H9 (cell line): ENCODE measurements at regions not wholly inside any gene's neighbourhood (a gene's known extent, or its start where the extent isn't known, plus 50 kb on each side); places are given as distances from the start of the nearest gene placed in this dataset.
A peak's percentile ranks its signal among the peaks of the same experiment; 100 is the strongest.

Source experiments
- DNase-seq: peaks from one replicate; pipeline ENCODE4 v3.0.0-alpha.2; 2017
- H2AFZ ChIP-seq: one replicate; pipeline ENCODE4 v1.6.1; 2013; ENCODE audit warnings: mild to moderate bottlenecking, low read length, control low read depth, moderate library complexity
- H2AK5ac ChIP-seq: 2 replicates; pipeline ENCODE4 v1.6.1; 2013; ENCODE audit warnings: low read length, control low read depth, mixed read lengths; ENCODE audit not compliant: insufficient read length
- H2BK120ac ChIP-seq: one replicate; pipeline ENCODE4 v1.6.1; 2013; ENCODE audit warnings: low read depth, mild to moderate bottlenecking, low read length, control low read depth, inconsistent platforms; ENCODE audit not compliant: poor library complexity, severe bottlenecking
- H2BK12ac ChIP-seq: 2 replicates; pipeline ENCODE4 v1.6.1; 2013; ENCODE audit warnings: low read length, control low read depth, mixed read lengths, low read depth; ENCODE audit not compliant: insufficient read length
- H2BK15ac ChIP-seq: 2 replicates; pipeline ENCODE4 v1.6.1; 2013; ENCODE audit warnings: low read depth, low read length, control low read depth
- H2BK20ac ChIP-seq: one replicate; pipeline ENCODE4 v1.6.1; 2013; ENCODE audit warnings: low read depth, mild to moderate bottlenecking, low read length, control low read depth, inconsistent platforms; ENCODE audit not compliant: poor library complexity, severe bottlenecking
- H2BK5ac ChIP-seq: 2 replicates; pipeline ENCODE4 v1.6.1; 2013; ENCODE audit warnings: low read length, control low read depth, mixed read lengths; ENCODE audit not compliant: insufficient read length
- H3K14ac ChIP-seq: 2 replicates; pipeline ENCODE4 v1.6.1; 2013; ENCODE audit warnings: low read length, control low read depth; ENCODE audit not compliant: insufficient read depth
- H3K18ac ChIP-seq: 2 replicates; pipeline ENCODE4 v1.6.1; 2013; ENCODE audit warnings: low read depth, mild to moderate bottlenecking, mixed read lengths, low read length, control low read depth; ENCODE audit not compliant: insufficient read length
- H3K23ac ChIP-seq: 2 replicates; pipeline ENCODE4 v1.6.1; 2013; ENCODE audit warnings: low read length, control low read depth, mixed read lengths, low read depth; ENCODE audit not compliant: insufficient read length
- H3K23me2 ChIP-seq: 2 replicates; pipeline ENCODE4 v1.6.1; 2013; ENCODE audit warnings: low read depth, mild to moderate bottlenecking, mixed read lengths, low read length, control low read depth; ENCODE audit not compliant: insufficient read length, poor library complexity, severe bottlenecking
- H3K27ac ChIP-seq: 2 replicates; pipeline ENCODE4 v1.5.1; 2013; ENCODE audit warnings: low read length, control low read depth, mixed read lengths, low read depth; ENCODE audit not compliant: insufficient read length
- H3K27me3 ChIP-seq: 2 replicates; pipeline ENCODE4 v1.6.1; 2013; ENCODE audit warnings: low read length, control low read depth, inconsistent platforms; ENCODE audit not compliant: insufficient read depth
- H3K4ac ChIP-seq: 2 replicates; pipeline ENCODE4 v1.6.1; 2013; ENCODE audit warnings: low read depth, mild to moderate bottlenecking, control low read depth, inconsistent platforms, low read length, moderate library complexity
- H3K4me1 ChIP-seq: 2 replicates; pipeline ENCODE4 v1.6.1; 2013; ENCODE audit warnings: low read length, control low read depth, inconsistent platforms; ENCODE audit not compliant: insufficient read depth
- H3K4me2 ChIP-seq: 2 replicates; pipeline ENCODE4 v1.6.1; 2013; ENCODE audit warnings: low read length, control low read depth, mixed read lengths; ENCODE audit not compliant: insufficient read length, insufficient read depth
- H3K56ac ChIP-seq: 2 replicates; pipeline ENCODE4 v1.6.1; 2013; ENCODE audit warnings: low read depth, mild to moderate bottlenecking, mixed read lengths, low read length, control low read depth; ENCODE audit not compliant: insufficient read length
- H3K79me1 ChIP-seq: 2 replicates; pipeline ENCODE4 v1.6.1; 2013; ENCODE audit warnings: low read depth, mild to moderate bottlenecking, moderate library complexity, low read length, control low read depth, inconsistent platforms; ENCODE audit not compliant: insufficient read depth, poor library complexity, severe bottlenecking
- H3K79me2 ChIP-seq: 2 replicates; pipeline ENCODE4 v1.6.1; 2013; ENCODE audit warnings: low read length, control low read depth, inconsistent platforms; ENCODE audit not compliant: insufficient read depth
- H3K9ac ChIP-seq: 2 replicates; pipeline ENCODE4 v1.6.1; 2013; ENCODE audit warnings: low read length, control low read depth, mixed read lengths; ENCODE audit not compliant: insufficient read length; ENCODE audit errors: extremely low read depth
- H3K9me3 ChIP-seq: one replicate; pipeline ENCODE4 v1.6.1; 2013; ENCODE audit warnings: low read depth, low read length, inconsistent platforms; ENCODE audit not compliant: control insufficient read depth
- H3T11ph ChIP-seq: one replicate; pipeline ENCODE4 v1.6.1; 2013; ENCODE audit warnings: mild to moderate bottlenecking, low read length, control low read depth, inconsistent platforms
- H4K20me1 ChIP-seq: one replicate; pipeline ENCODE4 v1.6.1; 2013; ENCODE audit not compliant: control insufficient read depth, insufficient read length, insufficient read depth
- H4K5ac ChIP-seq: 2 replicates; pipeline ENCODE4 v1.6.1; 2013; ENCODE audit warnings: low read depth, mild to moderate bottlenecking, mixed read lengths, low read length, control low read depth; ENCODE audit not compliant: insufficient read length
- H4K8ac ChIP-seq: replicated peaks from 2 replicates; pipeline ENCODE4 v1.6.1; 2013; ENCODE audit warnings: low read length, control low read depth, mixed read lengths, low read depth; ENCODE audit not compliant: insufficient read length
- H4K91ac ChIP-seq: 2 replicates; pipeline ENCODE4 v1.6.1; 2013; ENCODE audit warnings: low read depth, mild to moderate bottlenecking, moderate library complexity, mixed read lengths, low read length, control low read depth; ENCODE audit not compliant: insufficient read length
- H3K27ac Mint-ChIP-seq, 3 experiments: 2 replicates in 2 of 3; 3 replicates in 1 of 3; pipeline ENCODE4 v1.8.0; 2020 to 2021; ENCODE audit warnings: mixed read lengths in 3 of 3, mild to moderate bottlenecking in 1 of 3, moderate library complexity in 1 of 3
- H3K27me3 Mint-ChIP-seq: 2 replicates; pipeline ENCODE4 v1.8.0; 2021; ENCODE audit warnings: low read depth, mild to moderate bottlenecking, moderate library complexity, mixed read lengths
- H3K36me3 Mint-ChIP-seq, 3 experiments: 2 replicates in 2 of 3; 3 replicates in 1 of 3; pipeline ENCODE4 v1.8.0; 2020 to 2021; ENCODE audit warnings: low read depth in 3 of 3, mixed read lengths in 3 of 3; ENCODE audit not compliant: insufficient read depth in 1 of 3
- H3K4me1 Mint-ChIP-seq, 2 experiments: 2 replicates each; pipeline ENCODE4 v1.8.0; 2020; ENCODE audit warnings: mixed read lengths in 2 of 2
- H3K4me3 Mint-ChIP-seq, 2 experiments: 2 replicates in 1 of 2; 3 replicates in 1 of 2; pipeline ENCODE4 v1.8.0; 2020 to 2021; ENCODE audit warnings: mild to moderate bottlenecking in 2 of 2, mixed read lengths in 2 of 2, moderate library complexity in 1 of 2
- H3K9me3 Mint-ChIP-seq, 2 experiments: 2 replicates in 1 of 2; 3 replicates in 1 of 2; pipeline ENCODE4 v1.8.0; 2020; ENCODE audit warnings: mild to moderate bottlenecking in 2 of 2, mixed read lengths in 2 of 2, moderate library complexity in 1 of 2
- CTCF ChIP-seq: fragments of 200-600 bp; sonication (generic); conservative IDR thresholded peaks from 3 replicates; pipeline ENCODE4 v1.8.0; 2021; ENCODE audit warnings: antibody characterized with exemption, mild to moderate bottlenecking
- WGBS: extraction: QIAGEN DNeasy Blood & Tissue Kit; methylation state at CpG from one replicate; pipeline ENCODE4 v1.1.7; 2013; ENCODE audit warnings: missing lambda C conversion rate, low lambda C conversion rate, mixed read lengths; ENCODE audit not compliant: insufficient read length; ENCODE audit errors: extremely low coverage; 5-methylcytosine and 5-hydroxymethylcytosine counted together

DNA sequence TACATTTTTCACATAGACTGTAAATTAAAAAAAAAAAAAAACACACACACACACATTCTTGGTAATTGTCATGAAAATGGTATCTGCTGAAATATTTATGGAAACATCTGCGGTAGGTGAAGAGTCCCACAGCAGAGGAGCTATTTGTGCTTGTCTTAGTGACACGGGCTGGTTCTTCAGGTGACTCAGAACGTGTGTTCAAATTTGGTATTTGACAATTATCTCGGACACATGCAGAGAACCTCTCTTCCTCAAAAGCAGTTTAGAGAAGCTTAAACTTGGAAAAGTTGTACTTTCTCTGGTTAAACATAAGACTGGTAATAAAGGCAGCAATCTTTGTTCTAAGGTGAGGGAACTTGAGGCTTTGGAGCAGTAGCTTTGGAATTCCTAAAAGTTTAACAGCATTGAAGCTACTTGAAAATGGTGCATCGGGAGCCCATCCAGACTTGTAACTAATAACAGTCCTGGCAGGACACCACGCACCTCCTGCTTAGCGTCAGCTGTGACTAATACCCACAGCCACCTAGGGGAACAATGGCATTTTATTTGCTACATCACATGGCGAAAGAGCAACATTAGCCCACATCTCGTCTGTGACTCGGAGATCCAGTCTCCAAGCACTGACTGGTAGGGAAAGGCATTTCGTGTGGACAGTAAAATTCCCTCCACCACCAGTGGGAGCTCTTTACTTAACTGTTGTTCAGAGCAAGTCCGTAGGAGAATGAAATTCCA lies 1505.1 kb upstream of the SLC10A2 start:
- DNase-seq = peak; percentile 75
- no peaks in the 10 kb centered on the region for H3K27me3 ChIP-seq
- no peaks in the 10 kb centered on the region for H3K9me3 Mint-ChIP-seq
- no peaks in the 10 kb centered on the region for H3K79me1 ChIP-seq
- no peaks in the 10 kb centered on the region for H3K9me3 ChIP-seq
- H3K4me1 ChIP-seq = peaks cover 2% of the 10 kb centered on the region; the same call in 1 of the 2 replicates
- H4K5ac ChIP-seq = no peak overlapping the region
- H3K27me3 Mint-ChIP-seq = no peaks in the 10 kb centered on the region; the same call in 1 of the 2 replicates
- H3K14ac ChIP-seq = no peak overlapping the region
- no peak overlapping the region for H2BK20ac ChIP-seq
- no peaks in the 10 kb centered on the region for H4K20me1 ChIP-seq
- no peak overlapping the region for H2AK5ac ChIP-seq
- no peak overlapping the region for H3K4ac ChIP-seq
- peaks cover 0 to 12% of the 10 kb centered on the region in 2 experiments; a peak in 2 of 4 replicates for H3K4me1 Mint-ChIP-seq
- H3K27ac ChIP-seq = no peak overlapping the region
- H3K18ac ChIP-seq = no peak overlapping the region
- H2BK15ac ChIP-seq = no peak overlapping the region
- H2AFZ ChIP-seq = no peak overlapping the region
- H3K23me2 ChIP-seq = no peaks in the 10 kb centered on the region
- H3K4me3 Mint-ChIP-seq = no peak overlapping the region
- no peaks in the 10 kb centered on the region for H3K79me2 ChIP-seq
- peak; percentile 71 for TF ChIP-seq CTCF
- H3K27ac Mint-ChIP-seq = no peak overlapping the region
- H3K56ac ChIP-seq = no peak overlapping the region
- no peaks in the 10 kb centered on the region for H3K36me3 Mint-ChIP-seq
- H3K9ac ChIP-seq = no peak overlapping the region
- no peak overlapping the region for H4K91ac ChIP-seq
- H2BK120ac ChIP-seq = no peak overlapping the region
- no peak overlapping the region for H2BK12ac ChIP-seq
- H2BK5ac ChIP-seq = no peak overlapping the region
- no peak overlapping the region for H3T11ph ChIP-seq
- H3K23ac ChIP-seq = no peak overlapping the region
- no CpG with 5 or more reads among the region's 12 CpGs for WGBS
- no peak overlapping the region for H3K4me2 ChIP-seq
- H4K8ac ChIP-seq = no peak overlapping the region
